ENCODE measurements at regions not wholly inside any gene's neighbourhood (a gene's known extent, or its start where the extent isn't known, plus 50 kb on each side); places are given as distances from the start of the nearest gene placed in this dataset.
"Not testable (repeated sequence)": the region's sequence is repeated elsewhere in the genome, so short reads cannot be mapped to it uniquely, and the experiment has no call there.

DNA sequence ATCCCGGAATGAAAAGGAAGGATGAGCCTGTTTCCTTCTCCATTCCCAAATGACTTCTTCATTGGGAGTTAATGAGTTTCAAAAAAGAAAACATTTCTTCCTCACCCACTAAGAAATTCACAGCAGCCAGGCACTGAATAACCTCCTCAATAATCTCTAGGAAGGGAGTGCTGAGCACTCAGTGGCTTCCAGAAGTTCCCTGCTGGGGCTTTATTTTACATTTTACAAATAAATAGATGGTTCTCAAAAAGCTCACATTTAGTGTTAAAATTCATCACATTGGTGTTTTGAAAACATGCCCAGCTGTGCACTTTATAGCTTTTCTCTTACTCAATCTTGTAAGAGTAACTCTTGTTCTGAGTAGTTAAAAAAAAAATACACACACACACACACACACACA, 148.9 kb upstream of the PFKP start:
- no peak for DNase-seq

- no peak for DNase-seq
Measured at GRCh38 chr10:2917926-2918325, 149.4 kb upstream of the PFKP start.

- no peak for DNase-seq
Measured at GRCh38 chr10:2915412-2915811, 151.9 kb upstream of the PFKP start.

GRCh38 chr10:2914741-2915140, 152.6 kb upstream of the PFKP start:
- no peak for DNase-seq

GRCh38 chr10:2913474-2913873, 153.9 kb upstream of the PFKP start:
- no peak for DNase-seq

DNA sequence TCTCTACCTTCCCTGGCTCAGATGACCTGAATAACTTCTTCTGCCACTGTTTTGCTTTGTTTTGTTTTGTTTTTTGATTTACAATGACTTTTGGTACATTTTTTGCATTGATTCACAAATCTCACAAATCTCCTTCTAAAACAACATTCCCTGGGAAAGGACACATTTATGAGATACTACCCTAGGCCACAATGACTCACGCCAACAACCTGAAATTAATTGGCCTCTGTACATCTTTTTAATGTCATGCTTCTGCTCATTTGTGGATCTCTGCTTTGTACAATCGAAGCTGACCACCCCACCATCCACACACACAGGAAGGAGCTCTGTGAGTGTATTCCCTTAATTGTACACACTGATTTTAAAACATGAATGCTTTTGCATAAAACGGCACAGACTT, 156.7 kb upstream of the PFKP start:
- DNase-seq, result no peak

GRCh38 chr10:2909921-2910320, 157.4 kb upstream of the PFKP start:
- no peak for DNase-seq

- no peak for DNase-seq
Measured at GRCh38 chr10:2908851-2909630, 158.3 kb upstream of the PFKP start.

DNA sequence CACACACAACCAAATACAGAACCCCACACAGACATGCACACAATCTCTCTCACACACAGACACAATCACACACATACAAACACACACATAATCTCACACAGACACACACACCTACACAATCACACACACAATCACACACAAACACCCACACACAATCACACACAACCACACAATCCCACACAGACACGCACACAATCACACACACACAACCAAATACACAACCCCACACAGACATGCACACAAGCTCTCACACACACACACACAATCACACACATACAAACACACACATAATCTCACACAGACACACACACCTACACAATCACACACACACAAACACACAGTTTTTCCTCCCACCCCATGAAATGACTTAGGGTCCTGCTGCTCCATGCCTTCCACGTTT, 160.4 kb upstream of the PFKP start:
- no peak for DNase-seq

GRCh38 chr10:2905851-2906250, 161.5 kb upstream of the PFKP start:
- no peak for DNase-seq

DNA sequence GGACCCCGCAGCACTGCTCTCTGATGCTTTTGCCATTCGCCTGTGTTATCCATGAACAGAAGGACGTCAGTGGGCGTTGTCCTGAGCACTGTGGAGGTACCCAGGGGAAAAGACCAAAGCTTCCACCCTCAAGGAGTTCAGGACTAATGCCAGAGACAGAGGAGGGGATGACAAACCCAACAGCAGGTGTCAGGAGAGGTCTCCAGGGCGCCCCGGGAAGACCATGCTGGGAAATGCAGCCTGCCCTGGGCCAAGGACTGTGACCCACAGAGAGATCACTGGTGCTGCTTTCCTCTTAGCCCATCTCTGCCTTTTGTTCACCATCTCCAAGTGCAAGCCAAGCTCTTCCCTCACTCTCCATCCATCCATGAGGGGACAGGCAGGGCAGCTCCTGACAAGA, 166.8 kb upstream of the PFKP start:
- no peak for DNase-seq

DNA sequence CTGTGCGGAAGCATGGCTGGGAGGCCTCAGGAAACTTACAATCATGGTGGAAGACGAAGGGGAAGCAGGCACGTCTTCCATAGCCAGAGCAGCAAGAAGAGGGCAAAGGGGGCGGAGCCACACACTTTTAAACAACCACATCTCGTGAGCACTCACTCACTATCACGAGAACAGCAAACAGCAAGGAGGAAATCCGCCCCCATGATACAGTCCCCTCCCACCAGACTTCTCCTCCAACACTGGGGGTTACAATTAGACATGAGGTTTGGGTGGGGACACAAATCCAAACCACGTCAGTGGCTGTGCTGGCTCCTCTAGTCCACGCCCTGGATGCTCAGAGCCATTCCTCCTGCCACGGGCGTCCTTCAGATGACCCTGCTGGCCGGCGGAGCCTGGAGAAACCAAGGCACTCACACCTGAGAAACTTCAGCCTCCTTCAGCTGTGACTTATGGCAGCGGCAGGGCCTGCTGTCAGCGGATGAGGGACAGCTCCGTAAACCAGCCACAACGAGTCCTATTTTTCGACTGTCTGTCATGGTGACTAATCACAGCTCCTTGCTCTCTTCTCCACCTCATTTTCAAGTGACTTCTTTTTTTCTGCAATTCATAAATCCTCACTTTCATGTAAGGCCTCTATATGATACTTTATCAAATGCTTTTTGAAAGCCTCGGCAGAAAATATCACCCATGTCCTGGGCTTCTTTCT, 167.9 kb upstream of the PFKP start:
- DNase-seq, result no peak

DNA sequence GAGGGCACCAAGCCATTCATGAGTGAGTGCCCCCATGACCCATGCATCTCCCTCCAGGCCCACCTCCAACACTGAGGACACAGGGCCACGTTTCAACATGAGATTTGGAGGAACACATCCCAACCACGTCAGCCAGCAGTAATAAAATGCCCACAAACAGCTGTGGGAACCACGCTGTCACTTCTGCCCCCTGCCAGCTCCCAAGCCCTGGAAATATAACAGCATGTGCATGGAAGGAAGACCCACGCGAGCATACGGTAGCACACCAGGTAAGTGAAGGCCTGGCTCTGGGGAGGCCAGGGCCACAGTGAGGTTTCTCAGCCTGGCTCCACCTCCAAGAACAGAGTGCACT, 168.9 kb upstream of the PFKP start:
- no peak for DNase-seq

- no peak for DNase-seq
Measured at GRCh38 chr10:2897619-2898508, 169.5 kb upstream of the PFKP start.

- not testable (repeated sequence) for DNase-seq
Measured at GRCh38 chr10:2896334-2896733, 171.0 kb upstream of the PFKP start.

DNA sequence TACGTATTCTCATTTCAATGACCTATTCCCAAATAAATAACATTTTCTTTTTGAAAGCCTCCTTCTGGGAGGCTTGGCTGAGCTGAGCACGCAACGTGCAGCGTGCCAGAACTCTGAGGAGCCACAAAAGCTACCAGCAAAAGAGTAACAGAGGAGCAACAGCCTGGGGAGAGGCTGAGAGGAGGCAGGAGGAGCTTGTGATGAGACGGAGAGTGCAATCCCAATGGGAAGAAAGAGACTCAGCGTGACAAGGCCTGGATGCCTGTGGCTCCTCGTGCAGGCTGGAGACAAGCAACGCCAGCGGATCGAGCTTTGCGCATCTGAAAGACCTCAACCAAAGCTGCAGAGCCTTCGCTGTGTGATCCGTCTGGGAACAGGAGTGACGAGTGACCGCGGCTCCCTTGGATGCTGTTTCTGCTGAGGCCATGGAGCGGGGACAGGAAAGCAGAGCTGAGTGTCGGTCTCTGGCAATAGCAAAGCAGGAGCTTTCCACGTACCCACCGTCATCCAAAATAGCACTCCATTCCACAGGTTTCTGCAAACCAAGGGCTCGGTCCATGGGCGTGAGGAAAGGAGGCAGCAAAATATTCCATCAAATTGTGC, 171.7 kb upstream of the PFKP start:
- DNase-seq, result no peak

DNA sequence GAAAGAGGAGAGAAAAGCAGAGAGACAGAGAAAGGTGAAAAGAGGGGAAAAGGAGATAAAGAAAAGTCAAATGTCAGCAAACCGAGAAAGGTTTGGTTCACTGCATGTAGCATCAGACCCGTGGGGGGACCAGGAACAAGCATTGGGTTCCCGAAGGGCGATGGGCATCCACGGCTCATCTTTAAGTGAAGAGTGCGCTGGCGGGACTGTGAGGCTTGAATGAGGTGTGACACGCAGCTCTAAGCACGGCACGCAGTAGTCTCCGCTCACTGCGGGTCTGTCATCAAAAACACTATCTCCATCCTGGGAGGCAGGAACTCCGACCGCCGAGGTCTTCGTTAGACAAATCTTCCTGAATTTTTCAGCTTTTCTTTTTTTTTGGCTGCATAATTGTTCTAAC, 173.4 kb upstream of the PFKP start:
- DNase-seq, result no peak

GRCh38 chr10:2893158-2893845, 174.0 kb upstream of the PFKP start:
- DNase-seq, result no peak

DNA sequence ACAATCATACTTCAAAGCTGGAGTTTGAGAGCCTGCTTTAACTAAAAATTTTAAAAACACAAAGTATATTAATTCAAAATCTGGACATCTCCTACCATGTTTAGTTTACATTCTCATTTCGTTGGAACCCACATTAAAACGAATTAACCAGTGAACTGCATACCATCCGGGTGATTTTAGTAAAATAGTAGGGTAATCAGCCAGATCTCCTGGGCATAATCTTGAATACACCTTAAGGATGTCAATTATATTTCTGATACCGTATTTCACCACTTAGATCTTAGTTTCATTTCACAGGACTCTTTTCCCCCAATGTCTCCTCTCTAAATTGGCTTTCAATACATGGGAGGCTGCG, 175.6 kb upstream of the PFKP start:
- no peak for DNase-seq

GRCh38 chr10:2891073-2891769, 176.1 kb upstream of the PFKP start:
- DNase-seq, result no peak

DNA sequence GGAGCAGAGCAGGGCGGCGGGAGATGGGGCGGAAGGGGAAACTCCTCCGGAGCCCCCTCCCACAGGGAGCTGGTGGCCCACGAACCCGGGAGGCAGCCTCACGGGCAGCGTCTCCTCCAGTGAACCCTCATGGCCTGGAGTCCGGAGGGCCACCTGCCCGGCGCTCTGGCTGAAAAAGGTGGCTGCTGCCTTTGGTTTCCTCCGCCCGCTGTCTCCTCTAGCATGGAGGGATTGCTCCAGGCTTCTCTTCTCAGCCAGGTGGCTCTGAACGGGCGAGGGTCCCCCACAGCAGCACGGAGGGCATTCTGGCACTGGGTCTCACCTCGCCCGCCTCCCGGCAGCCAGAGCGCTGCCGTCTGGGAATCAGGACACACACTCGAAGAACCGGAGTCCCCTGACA, 177.3 kb upstream of the PFKP start:
- DNase-seq, result no peak

DNA sequence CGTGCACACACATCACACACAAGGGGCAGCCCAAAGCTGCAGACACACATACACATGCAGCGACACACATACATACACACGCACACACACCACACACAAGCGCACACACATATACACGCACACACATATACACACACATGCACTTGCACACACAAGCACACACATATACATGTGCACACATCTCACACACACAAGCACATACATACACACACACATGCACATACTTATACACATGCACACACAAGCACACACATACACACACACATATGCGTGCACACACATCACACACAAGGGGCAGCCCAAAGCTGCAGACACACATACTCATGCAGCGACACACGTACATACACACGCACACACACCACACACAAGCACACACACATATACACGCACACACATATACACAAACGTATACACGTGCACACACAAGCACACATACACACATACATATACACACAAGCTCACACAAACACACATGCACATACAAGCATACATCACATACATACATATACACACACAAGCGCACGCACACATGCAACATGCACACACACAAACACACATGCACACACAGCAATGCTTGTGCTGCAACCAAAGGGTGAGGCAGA, 178.8 kb upstream of the PFKP start:
- no peak for DNase-seq

Data from NCI-H2227 treated with DMSO at 0.1 percent for 48 hours (cell line).